Right ventricle myocardium superior (tissue), 1 donor: ENCODE measurements at regions not wholly inside any gene's neighbourhood (a gene's known extent, or its start where the extent isn't known, plus 50 kb on each side); places are given as distances from the start of the nearest gene placed in this dataset.
A peak's percentile ranks its signal among the peaks of the same experiment; 100 is the strongest.
"Not testable (repeated sequence)": the region's sequence is repeated elsewhere in the genome, so short reads cannot be mapped to it uniquely, and the experiment has no call there.

Experiments
- ATAC-seq: fragments of 200-7000 bp; cut with Tn5 transposase; one replicate; pipeline ENCODE4 v1.9.1; 2020; ENCODE audit warnings: mild to moderate bottlenecking; ENCODE audit not compliant: poor library complexity
- DNase-seq: peaks from one replicate; pipeline ENCODE4 v3.0.0-alpha.2; 2020
- intact Hi-C: fragments of 100-400 bp; cut with DNase I; formaldehyde crosslinking; loops from one replicate; pipeline ENCODE4 v1.11.2; 2022
- donor health status: DM: no; HTN: yes; CAD: no; lungs with severe emphysema.

- intact Hi-C loops, result no loop called here
- DNase-seq (no peak), ATAC-seq (no peak)
These were observed 107.6 kb upstream of the SGK1 start for GRCh38 chr6:134425513-134425912.

- intact Hi-C loops, result no loop called here
- no peak for ATAC-seq
- DNase-seq, result no peak
These were observed 106.9 kb upstream of the SGK1 start for GRCh38 chr6:134424798-134425170.

DNA sequence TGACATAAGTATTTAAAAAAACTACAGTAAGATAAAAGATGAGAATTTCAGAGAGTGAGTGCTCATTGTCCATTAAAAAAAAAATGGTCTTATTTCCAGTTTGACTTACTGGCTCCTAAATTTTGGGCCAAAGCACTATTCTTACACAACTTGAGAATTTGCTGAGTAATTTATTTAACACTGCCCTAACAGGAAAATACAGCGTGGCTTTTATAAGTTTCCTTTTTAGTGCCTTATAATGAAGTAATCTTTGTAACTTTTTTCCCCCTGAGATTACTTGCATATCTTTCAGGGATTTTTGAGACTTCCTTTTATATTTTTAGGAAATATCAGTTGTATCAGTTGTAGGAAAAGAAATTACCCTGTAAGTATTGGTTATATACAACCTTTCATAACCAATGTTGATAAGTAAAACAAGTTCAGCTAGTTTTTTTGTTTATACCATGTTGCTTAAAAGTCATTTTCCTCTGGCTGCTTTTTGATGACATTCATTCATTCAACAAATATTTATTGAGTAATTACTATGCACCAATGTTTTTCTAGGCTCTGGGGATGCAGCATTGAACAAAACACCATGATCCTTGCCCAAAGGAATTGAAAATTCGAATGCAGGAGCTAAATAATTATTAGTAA lies 106.4 kb upstream of the SGK1 start:
- ATAC-seq (peak; percentile 38), DNase-seq (no peak)
- intact Hi-C loops, result no loop called here

- intact Hi-C loops, result no loop called here
- no peak for DNase-seq
- no peak for ATAC-seq
These were observed 104.7 kb upstream of the SGK1 start for GRCh38 chr6:134422426-134423231.

DNA sequence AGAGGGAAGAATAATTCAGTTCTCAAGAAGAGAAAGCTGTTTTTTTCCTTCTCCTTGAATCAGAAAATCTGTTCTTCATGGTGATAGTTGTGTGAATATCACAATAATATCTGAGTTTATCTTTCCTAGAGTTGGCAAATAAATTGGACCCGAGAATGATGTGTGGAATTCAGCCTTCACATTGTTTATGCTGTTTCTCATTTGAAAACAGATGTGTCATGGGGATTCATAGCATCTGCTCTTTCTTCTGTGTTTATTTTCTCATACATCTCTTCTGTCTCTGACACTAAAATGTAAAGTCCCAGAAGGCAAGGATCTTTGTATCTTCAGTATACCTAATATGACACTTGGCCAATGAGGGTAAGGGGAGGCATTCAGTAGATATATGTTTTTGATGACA lies 103.6 kb upstream of the SGK1 start:
- DNase-seq (no peak), ATAC-seq (no peak)
- intact Hi-C loops, result no loop called here

DNA sequence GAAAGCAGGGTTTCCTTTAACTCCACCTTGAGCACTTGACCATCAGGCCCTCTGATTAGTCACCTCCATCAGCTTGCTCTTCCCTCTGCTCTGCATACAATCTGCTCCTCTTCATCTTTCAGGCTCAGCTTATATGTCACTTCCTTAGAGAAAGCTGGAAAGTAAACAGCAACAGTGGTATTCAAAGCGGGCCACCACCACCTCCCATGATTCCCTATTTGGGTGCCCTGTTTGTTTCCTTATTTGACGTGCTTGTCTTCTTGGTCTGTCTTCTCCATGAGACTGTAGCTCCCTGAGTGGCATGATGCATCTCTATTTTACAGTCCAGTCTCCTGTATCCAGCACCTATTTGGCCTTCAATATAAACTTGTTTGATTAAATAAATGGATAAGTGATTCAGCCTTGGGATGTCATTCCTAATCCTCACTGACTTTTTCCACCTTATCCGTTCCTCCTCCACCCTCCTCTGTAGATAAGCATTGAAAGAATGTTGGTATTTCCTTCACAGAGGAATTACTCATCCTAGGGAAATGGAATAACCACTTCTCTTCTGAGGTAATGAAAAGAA lies 102.8 kb upstream of the SGK1 start:
- intact Hi-C loops, result no loop called here
- DNase-seq (no peak), ATAC-seq (no peak)

DNA sequence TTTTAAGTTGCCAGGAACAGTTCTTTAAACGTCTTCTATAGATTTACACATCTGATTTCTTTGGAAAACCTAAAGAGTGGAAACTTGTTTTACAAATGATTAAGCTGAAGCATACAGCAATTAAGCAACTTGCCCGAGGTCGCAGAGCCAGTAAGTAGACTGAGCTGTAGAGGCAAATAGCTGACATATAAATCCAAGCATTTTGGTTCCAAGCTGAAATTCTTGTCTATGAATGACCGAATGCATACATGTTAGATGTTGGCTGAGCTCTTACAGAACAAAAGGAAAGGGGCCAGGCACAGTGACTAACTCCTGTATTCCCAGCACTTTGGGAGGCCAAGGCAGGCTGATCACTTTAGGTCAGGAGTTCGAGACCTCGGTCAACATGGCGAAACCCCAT lies 101.8 kb upstream of the SGK1 start:
- intact Hi-C loops, result no loop called here
- DNase-seq, result no peak
- ATAC-seq, result no peak

- DNase-seq (no peak), ATAC-seq (no peak)
- intact Hi-C loops, result no loop called here
These were observed 98.7 kb upstream of the SGK1 start for GRCh38 chr6:134416418-134417154.

DNA sequence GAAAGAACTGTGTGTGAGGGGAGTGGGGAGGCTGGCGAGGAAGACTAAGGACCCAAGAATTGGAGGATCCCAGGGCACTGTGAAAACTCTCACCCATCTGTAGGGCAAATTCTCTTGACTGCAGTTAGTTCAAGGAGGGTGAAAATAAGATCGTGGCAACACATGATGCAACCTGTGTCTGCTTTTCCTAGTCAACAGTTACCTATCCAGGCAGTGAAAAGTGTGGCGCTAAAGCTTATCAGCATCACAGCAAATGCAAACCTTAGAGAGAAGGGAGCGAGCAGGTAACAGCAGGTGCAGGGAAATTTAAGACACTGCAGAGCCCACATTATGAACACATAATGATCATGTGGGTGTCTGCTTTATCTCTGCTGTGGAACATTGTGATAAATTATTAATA lies 97.7 kb upstream of the SGK1 start:
- ATAC-seq (no peak), DNase-seq (no peak)
- intact Hi-C loops, result no loop called here

GRCh38 chr6:134415194-134415593 lies 97.3 kb upstream of the SGK1 start:
- intact Hi-C loops, result no loop called here
- ATAC-seq, result no peak
- DNase-seq, result no peak

GRCh38 chr6:134414793-134415192 lies 96.9 kb upstream of the SGK1 start:
- intact Hi-C loops, result no loop called here
- ATAC-seq (peak; percentile 23), DNase-seq (no peak)

- DNase-seq (no peak), ATAC-seq (peak; percentile 60)
- intact Hi-C loops, result no loop called here
These were observed 95.3 kb upstream of the SGK1 start for GRCh38 chr6:134413241-134413643.

DNA sequence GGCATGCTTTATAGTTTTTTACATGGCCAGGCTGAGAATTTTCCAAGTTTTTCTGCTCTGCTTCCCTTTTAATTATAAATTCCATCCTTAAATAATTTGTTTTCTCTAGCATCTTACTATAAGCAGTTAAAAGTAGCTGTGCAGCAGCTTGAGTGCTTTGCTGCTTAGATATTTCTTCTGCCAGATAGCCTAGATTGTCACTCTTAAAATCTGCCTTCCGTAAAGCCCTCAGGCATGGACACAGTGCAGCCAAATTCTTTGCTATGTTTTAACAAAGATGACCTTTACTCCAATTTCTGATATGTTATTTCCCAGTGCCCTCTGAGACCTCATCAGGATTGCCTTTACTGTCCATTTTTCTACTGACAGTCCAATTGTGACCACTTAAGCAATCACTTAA lies 92.6 kb upstream of the SGK1 start:
- ATAC-seq, result no peak
- no peak for DNase-seq
- intact Hi-C loops, result no loop called here

DNA sequence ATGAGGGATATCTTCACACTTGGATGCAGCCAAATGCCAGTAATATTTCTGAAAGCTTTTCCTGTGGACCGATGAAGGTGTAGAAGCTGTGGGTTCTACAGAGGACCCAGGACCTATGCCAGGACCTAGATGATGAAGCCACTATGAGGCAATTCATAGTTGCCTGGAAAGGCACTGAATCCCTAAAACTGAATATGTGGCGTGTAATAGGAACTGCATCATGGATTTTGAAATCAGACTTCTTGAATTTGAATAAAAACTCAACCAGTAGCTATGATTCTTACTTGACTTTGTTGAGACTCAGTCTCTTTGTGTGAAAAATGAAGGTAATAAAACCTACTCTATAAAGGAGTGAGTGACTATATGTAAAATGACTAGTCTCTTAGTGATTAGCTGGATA lies 89.9 kb upstream of the SGK1 start:
- intact Hi-C loops, result no loop called here
- DNase-seq (no peak), ATAC-seq (no peak)

DNA sequence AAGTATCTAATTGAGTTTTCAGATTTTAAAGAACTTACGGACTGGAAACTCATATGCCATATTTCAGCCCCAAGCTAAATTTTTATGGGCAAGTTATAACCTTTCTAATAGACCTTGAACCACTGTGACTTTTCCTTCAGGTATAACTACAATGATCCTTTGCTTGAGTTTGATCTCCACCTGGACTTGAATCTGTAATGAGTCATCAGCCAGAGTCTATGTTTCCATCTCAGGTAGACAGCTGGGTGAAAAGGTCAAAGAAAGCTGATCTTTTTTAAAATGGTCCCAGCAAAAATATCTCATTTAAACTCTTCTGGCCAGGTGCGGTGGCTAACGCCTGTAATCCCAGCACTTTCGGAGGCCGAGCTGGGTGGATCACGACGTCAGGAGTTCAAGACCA lies 88.4 kb upstream of the SGK1 start:
- ATAC-seq (no peak), DNase-seq (no peak)
- intact Hi-C loops, result no loop called here

DNA sequence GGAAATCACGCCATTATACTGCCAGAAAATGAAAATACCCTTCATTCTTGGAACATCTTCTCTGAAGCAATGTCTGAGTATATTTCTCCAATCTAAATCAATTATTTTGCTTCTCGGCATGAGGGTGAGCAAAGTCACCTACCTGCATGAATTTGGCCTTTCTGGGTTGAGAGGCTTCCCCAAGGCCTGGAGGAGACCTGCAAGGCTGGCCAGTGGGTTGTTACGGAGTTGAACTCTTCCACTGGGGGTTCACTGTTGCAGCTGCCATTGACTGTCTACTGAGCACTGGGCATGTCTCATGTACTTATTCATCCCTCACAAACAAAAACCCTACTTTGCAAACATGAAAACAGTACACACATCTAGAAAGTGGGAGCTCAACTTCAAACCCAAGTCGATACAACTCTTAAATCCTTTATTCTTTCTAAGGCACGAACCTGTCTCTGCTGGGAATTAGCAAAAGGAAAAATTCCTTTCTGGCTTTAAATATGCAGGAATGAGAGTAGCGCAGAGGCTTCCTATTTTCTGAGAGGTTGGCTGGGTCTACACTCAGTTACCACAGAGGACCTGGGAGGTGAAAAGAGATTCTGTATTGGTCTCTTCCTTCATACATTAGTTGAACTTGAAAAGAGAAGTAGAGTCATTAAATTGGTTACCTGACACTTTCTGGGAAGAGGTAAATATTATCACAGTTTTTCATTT lies 87.6 kb upstream of the SGK1 start:
- ATAC-seq (no peak), DNase-seq (no peak)
- intact Hi-C loops, result no loop called here

DNA sequence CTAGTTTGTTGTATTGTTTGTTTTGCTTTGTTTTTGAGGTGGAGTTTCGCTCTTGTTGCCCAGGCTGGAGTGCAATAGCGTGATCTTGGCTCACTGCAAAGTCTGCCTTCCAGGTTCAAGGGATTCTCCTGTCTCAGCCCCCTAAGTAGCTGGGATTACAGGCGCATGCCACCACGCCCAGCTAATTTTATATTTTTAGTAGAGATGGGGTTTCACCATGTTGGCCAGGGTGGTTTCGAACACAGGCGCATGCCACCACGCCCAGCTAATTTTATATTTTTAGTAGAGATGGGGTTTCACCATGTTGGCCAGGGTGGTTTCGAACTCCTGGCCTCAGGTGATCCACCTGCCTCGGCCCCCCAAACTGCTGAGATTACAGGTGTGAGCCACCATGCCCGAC lies 85.4 kb upstream of the SGK1 start:
- intact Hi-C loops, DNase-seq, ATAC-seq: not testable (repeated sequence)

GRCh38 chr6:134402372-134402984 lies 84.6 kb upstream of the SGK1 start:
- DNase-seq, result no peak
- intact Hi-C loops, result no loop called here
- no peak for ATAC-seq

DNA sequence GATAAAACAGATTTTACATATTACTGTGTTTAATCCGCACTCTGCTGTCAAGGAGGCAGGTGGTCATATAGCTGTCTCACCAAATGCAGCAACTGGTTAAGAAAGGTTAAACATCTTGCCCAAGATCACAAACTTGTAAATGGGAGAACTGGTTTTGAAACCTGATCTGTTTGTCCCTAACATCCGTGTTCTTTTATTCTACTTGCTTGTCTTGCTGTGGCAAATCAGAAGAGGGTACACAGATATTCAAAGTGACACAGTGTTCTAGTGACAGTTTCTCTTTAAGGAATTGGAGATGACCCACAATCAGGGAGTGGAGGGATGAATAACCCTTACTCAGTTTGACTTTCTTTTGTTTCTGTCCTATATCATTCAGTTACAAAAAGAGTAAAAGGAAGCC lies 83.0 kb upstream of the SGK1 start:
- no peak for DNase-seq
- no peak for ATAC-seq
- intact Hi-C loops, result no loop called here
